Uterus (tissue), 2 donors: ENCODE measurements at regions not wholly inside any gene's neighbourhood (a gene's known extent, or its start where the extent isn't known, plus 50 kb on each side); places are given as distances from the start of the nearest gene placed in this dataset.
"Not testable (repeated sequence)": the region's sequence is repeated elsewhere in the genome, so short reads cannot be mapped to it uniquely, and the experiment has no call there.

Source experiments
- POLR2A ChIP-seq, 2 donors: fragments of 450-650 bp; IDR thresholded peaks; one replicate each; pipeline ENCODE4 v1.6.1; 2016; ENCODE audit warnings: antibody characterized with exemption in 2 of 2, mild to moderate bottlenecking in 1 of 2, moderate library complexity in 1 of 2
- TF ChIP-seq, protein P1 (sequence below), 4 experiments: fragments of 200-600 bp in 2 of 4; fragments of 450-650 bp in 2 of 4; sonication (generic) in 2 of 4; IDR thresholded peaks; one replicate each; pipeline ENCODE4 v1.5.1; 2016 to 2019; ENCODE audit warnings: antibody characterized with exemption in 4 of 4, mild to moderate bottlenecking in 2 of 4, moderate library complexity in 1 of 4

DNA sequence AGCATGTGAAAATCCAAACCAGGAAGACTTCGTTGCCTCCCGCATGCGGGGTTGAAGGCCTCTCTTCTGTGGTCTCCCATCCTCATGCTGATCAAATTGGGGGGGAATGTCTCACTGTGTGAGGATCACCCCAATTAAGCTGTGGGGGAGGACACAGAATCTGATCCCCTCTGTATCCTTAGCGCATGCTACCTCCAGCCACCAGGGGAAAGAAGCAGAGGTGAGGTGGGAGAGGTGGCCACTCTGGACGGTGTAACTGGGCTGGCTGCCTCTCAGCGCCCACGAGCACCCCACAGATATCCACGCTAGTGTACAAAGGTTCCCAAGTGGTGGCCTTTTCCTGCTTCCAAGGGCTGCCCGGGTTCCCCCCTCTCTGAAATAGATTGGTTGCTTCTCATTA, 177.6 kb upstream of the PLGLB1 start:
- TF ChIP-seq, protein P1, sequence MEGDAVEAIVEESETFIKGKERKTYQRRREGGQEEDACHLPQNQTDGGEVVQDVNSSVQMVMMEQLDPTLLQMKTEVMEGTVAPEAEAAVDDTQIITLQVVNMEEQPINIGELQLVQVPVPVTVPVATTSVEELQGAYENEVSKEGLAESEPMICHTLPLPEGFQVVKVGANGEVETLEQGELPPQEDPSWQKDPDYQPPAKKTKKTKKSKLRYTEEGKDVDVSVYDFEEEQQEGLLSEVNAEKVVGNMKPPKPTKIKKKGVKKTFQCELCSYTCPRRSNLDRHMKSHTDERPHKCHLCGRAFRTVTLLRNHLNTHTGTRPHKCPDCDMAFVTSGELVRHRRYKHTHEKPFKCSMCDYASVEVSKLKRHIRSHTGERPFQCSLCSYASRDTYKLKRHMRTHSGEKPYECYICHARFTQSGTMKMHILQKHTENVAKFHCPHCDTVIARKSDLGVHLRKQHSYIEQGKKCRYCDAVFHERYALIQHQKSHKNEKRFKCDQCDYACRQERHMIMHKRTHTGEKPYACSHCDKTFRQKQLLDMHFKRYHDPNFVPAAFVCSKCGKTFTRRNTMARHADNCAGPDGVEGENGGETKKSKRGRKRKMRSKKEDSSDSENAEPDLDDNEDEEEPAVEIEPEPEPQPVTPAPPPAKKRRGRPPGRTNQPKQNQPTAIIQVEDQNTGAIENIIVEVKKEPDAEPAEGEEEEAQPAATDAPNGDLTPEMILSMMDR (IDR thresholded peaks at IDR 0.05): not testable (repeated sequence)
- not testable (repeated sequence) for TF ChIP-seq POLR2A (IDR thresholded peaks at IDR 0.05)
